Left hindlimb (tissue), 1 donor: ENCODE measurements at regions not wholly inside any gene's neighbourhood (a gene's known extent, or its start where the extent isn't known, plus 50 kb on each side); places are given as distances from the start of the nearest gene placed in this dataset.
A peak's percentile ranks its signal among the peaks of the same experiment; 100 is the strongest.
"Not testable (repeated sequence)": the region's sequence is repeated elsewhere in the genome, so short reads cannot be mapped to it uniquely, and the experiment has no call there.

Experiments
- DNase-seq: peaks from one replicate; pipeline ENCODE4 v3.0.0-alpha.2; 2018

- DNase-seq, result peak; percentile 85
Measured at GRCh38 chr1:198935306-198935921, 296.6 kb downstream of the PTPRC start.

GRCh38 chr1:198936371-198937083, 297.7 kb downstream of the PTPRC start:
- no peak for DNase-seq

DNA sequence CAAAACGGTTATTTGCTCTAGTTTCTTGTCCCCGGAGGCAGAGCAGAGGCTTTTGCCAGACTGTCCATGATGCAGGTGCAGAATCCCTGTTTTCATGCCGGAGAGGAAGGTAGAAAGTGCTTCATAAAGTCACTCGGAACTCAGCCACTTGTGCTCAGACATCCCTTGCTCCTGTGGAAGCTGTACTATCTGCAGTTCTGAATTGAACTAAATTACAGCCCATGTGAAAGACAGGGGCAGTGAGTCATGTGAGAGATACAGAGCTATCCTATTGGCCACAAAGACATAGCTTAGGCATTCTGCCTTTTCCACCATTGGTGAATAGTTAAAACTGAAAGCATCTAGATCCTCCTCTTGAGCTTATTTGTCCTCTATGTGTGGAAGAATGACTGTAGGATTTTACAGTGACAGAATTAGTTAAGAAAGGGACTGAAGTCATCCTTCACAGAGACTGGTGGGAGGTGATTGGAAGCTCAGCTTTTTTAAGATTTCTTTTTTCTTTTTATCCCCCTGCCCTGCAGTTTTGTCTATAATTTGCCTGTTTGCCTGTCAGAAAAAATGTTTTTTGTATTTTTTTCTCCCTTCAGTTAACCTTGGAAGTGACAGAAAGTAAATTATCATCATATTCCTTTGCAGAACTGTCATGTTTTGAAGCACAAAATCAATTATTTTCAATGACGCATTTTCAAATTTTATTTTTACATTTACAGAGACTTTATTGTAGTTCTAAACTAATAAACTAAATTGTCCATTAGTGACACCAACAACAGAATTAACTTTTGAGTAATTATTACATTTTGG, 298.6 kb downstream of the PTPRC start:
- peak; percentile 81 for DNase-seq

DNA sequence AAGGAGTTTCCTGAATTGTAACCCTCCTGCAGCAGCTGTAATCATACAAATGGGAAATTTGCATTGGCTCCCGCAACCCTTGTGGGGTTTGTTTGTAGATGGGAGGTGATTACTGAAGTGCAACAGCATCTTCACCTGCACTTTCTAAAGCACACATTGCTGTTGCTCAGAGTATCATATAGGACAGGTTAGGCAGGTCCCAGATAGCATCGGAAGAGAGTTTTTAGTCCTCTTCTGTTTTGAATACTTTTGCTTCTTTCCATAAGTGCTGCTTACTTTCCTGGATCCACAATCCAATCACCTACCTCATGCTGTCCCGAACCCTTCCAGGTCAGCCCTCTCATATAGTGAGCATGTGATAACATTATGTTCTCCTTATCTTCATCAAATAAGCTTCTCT, 300.4 kb downstream of the PTPRC start:
- DNase-seq, result no peak

DNA sequence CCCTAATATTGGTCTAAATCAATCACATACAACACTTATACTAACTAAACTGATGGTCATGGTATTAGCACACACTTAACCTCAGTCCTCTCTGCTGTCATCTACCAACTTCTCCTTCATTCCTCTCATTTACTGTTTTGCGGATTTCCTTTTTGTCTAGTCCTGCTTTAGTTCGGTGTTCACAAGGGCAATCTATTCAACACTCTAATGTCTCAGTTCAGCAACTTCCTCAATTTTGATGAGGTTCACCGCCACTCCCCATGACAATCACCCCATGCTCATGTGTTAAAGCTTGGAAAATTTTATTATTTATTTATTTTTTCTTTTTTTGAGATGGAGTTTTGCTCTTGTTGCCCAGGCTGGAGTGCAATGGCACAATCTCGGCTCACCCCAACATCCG, 301.1 kb downstream of the PTPRC start:
- no peak for DNase-seq

DNA sequence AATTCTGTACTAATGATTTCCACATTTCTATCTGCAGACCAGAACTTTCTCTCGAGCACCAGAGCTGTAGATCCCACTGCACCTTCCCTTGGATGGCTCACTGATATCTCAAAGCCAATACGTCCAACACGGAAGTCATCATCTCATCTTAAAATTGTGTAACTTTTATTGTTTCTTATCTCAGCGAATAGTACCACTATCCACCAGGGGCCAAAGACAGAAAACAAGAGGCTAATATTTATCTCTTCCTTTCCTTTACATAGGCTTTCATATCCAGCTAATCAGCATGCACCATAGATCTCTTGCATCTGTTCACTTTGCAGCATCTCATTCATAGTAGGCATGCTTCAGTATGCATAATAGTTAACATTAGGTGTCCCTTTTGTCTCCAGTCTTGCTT, 303.6 kb downstream of the PTPRC start:
- no peak for DNase-seq

DNA sequence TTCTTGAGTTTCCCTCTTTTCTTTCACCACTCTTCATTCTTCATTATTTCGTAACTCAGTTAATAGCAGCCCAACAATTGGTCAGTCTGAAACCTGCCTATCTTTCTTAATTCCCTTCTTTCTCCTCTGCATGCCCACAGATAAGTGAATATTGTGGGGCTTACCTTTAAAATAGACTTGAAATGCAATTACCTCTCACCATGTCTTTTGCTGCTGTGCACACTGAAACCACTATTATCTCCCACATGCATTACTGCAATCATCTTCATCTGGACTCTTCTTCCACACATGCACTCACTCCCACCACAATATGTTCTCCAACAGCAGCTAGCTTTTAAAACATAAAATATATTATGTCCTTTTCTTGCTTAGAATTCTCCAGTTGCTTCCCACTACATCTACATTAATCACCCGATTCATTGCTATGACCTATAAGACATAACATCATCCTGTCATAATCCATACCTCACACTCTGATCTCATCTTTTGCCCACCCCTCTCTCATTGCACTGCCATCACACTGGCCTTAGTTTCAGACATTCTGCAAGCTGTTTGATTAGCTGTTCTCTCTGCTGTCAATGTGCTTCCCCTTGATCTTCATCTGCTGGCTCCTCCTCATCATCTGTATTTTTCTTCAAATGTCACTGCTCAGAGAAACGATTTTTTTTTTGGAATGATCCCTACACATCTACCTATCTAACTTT, 304.8 kb downstream of the PTPRC start:
- no peak for DNase-seq

- DNase-seq, result no peak
Measured at GRCh38 chr1:198947456-198947855, 308.6 kb downstream of the PTPRC start.

DNA sequence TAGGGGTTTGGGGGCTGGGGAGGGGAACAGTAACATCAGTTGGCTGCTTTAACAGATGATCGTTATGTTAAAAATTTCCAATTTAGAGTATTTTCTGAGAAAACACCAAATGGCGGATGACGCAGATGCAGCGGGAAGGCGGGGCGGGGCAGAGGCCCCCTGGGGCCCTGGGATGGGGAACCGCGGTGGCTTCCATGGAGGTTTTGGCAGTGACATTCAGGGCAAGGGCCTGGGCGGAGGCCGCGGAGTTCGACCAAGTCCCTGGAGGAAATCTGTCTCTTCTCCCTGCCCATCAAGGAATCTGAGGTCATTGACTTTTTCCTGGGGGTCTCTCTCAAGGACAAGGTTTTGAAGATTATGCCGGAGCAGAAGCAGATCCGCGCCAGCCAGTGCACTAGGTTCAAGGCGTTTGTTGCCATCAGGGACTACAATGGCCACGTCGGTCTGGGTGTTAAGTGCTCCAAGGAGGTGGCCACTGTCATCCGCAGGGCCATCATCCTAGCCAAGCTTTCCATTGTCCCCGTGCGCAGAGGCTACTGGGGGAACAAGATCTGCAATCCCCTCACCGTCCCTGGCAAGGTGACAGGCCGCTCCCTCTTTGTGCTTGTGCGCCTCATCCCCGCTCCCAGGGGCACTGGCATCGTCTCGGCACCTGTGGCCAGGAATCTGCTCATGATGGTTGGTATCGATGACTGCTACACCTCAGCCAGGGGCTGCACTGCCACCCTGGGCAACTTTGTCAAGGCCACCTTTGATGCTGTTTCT, 310.2 kb downstream of the PTPRC start:
- no peak for DNase-seq

GRCh38 chr1:198950036-198950435, 311.2 kb downstream of the PTPRC start:
- no peak for DNase-seq

DNA sequence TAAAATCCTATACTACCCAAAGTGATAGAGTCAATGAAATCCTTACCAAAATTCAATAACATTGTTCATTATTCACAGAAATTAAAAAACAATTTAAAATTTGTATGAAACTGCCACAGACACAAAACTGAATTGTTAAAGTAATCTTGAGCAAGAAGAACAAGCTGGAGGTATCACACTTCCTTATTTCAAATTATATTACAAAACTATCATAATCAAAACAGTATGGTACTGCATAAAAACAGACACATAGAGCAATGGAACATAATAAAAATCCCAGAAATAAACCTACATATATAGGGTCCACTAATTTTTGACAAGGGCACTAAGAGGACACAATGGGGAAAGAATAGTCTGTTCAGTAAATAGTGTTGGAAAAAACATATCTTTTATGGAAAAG, 316.2 kb downstream of the PTPRC start:
- DNase-seq, result no peak

DNA sequence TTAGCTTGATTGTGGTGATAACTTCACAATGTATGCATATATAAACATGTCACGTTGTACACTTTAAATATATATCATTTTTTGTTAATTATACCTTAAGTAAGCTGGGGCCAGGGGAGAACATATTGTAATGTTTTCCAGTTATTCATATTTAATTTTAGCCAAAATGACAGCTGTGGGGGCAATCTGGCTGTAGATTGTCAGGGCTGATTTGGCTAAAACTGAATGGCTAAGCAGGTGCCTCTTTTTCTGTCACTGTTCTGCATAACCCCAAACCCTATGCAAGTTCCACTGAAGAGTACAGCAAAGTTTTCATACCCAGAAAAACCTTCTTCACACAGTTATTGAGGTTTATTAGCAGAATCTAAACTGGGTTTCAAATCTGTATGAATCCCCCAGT, 318.2 kb downstream of the PTPRC start:
- no peak for DNase-seq

- DNase-seq, result no peak
Measured at GRCh38 chr1:198959032-198959431, 320.2 kb downstream of the PTPRC start.

DNA sequence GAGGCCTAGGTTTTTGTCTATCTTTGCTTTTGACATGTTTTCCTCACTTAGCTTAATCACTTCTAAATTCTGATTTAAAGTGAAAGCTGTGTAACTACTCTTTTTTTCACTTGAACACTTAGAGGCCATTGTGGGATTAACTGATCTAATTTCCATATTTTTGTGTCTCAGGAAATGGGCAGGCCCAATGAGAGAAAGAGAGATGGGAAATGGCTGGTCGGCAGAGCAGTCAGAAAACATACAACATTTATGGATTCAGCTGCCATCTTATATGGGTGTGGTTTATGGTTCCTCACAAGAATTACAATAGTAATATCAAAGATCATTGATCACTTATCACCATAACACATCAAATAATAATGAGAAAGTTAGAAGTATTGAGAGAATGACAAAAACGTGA, 320.8 kb downstream of the PTPRC start:
- DNase-seq, result no peak

GRCh38 chr1:198963796-198964195, 325.0 kb downstream of the PTPRC start:
- DNase-seq, result not testable (repeated sequence)

DNA sequence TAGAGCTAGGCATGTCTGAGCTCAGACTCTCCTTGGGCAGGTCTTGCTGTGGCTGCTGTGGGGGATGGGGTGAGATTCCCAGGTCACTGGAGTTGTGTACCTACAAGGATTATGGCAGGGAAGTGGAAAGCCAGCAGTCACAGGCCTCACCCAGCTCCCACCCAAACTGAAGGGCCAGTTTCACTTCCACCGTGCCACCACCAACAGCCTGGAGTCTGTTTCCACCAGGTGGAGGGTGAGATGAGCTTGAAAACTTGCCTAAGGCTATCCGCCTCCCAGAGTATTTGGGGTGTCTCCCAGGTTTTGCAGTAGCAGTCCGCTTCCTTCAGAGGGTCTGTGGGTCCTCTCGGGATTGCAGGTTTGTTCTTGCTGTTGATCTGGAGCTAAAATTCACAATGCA, 327.7 kb downstream of the PTPRC start:
- DNase-seq, result no peak

DNA sequence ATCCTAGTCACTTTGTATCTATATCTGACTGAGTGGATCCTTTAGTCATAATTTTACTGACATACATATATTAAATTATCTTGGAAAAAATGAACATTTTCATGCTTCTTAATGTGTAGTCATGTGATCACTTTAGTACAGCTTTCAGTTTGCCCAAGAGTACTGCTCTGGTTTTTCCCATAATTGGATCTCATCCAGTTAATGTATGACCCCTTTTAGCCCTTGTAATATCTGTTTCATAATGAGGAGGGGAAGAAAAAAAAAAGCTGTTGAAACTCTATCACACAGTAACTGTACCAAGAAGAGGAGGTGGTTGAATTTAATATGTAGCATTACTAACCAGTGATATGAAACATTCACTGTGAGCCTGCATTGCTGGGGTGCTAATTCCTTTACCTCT, 328.7 kb downstream of the PTPRC start:
- no peak for DNase-seq

DNA sequence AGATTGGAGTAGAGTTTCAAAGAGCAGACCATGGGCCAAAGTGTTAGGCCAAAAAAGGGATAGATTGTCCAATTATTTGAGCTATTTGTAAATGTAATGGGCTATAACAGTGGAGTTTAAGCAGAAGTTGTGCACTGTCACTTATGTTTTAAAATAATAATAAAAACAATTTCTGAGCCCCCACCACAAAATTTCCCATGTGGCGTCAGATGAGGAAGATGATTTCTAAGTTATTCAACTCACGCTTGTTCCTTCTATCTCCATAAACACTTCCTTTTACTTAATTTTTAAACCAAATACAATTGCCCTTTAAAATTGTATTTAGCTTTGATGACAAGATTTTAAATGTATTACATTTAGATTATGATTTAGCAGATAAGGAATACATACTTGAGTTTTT, 330.0 kb downstream of the PTPRC start:
- no peak for DNase-seq

- DNase-seq, result no peak
Measured at GRCh38 chr1:198969981-198970380, 331.1 kb downstream of the PTPRC start.

DNA sequence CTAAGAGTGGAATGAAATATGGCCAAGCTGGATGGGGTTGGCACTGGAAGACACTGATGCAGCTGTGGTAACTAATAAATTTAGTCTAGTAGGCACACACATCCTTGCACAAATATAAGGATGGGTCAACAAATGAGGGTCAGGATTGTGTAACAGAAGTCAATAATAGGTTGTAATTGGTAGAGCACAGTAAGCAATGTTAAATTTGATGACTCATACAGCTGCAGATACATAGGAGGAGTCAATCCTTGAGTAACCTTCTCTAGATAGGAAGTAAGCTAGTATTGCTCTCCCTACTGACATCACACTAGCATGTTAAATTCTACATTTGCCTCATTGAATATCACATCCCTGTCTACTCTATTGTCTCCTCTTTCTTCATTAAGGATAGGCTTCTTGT, 332.1 kb downstream of the PTPRC start:
- no peak for DNase-seq

DNA sequence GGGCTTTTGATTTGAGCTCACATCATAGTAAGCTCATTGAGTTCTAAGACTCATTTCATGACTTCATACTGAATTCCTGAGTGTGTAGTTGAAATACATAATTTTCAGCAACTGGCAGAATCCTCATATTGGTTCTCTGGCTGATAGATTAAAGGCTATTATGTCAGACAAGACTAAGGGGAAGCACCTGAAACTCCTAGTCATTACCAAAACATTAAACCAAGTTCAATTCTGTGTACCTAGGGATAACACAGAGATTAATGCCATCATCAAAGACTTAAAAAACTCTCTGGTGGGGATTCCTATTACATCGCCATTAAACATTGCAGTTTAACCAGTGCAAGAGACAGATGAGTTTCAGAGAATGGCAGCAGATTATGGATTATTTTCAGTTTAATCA, 339.1 kb downstream of the PTPRC start:
- DNase-seq, result no peak

DNA sequence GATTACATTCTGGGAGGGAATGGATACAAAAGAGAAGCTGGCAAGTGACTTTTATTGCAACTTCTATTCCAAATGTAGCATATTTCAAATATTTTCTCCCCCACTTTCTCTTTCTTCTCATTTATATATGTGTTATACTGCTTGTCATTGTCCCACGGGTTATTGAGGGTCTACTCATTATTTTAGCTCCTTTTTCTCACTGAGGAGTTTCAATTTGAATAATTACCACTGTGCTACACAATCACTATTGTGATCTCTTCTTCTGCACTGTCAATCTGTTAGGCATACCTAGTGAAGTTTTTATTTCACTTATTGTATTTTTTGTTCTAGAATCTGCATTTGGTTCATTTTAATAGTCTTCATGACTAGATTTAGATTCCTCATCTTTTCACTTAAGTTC, 339.7 kb downstream of the PTPRC start:
- DNase-seq, result no peak

GRCh38 chr1:198986036-198986435, 347.2 kb downstream of the PTPRC start:
- no peak for DNase-seq
